Limb (tissue), 2 donors: ENCODE measurements at regions not wholly inside any gene's neighbourhood (a gene's known extent, or its start where the extent isn't known, plus 50 kb on each side); places are given as distances from the start of the nearest gene placed in this dataset.
"Not testable (repeated sequence)": the region's sequence is repeated elsewhere in the genome, so short reads cannot be mapped to it uniquely, and the experiment has no call there.

Source experiments
- DNase-seq, 2 donors: peaks; one replicate each; pipeline ENCODE4 v3.0.0-alpha.2; 2016; ENCODE audit errors: extremely low spot score in 2 of 2

DNA sequence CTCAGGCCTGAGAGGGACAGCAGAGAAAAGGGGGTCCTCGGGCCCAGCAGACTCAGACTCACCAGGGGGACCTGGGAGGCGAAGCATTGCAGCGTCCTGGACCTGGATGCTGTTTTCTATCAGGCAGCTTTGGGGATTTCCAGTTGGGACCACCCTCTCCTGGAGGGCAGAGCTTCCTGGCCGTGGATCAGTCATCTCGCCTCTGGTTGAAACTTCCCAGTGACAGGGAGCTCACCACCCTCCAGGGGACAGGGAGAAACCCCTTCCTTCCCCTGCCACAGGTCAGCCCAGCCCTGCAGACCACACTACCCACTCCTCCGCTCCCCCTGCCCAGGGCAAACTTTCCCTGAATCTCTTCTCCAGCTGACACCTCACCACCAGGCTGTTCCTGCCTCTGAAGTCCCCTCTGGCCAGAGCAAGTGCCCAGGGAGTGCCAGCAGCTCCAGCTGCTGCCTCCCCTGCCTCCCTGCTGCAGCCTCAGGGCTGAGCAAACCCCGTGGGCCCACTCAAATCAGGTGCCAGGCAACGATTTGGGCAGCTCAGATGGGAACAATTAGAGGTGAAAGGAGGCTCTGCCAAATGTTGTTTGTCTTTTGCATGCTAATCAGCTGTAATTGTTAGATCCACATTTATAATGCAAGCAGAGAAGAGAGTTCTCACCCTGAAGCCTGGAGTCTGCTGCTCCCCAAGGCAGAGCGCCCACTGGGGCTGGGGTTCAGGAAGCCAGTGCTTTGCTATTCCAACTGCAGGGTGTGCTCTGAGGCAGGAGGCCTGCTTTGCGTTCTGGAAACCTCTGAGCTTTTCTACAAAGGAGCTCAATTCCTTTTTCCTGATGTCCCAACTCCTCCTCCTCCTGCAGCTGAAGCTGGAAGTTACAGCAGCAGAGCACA is 322.5 kb upstream of the SFSWAP start:
- not testable (repeated sequence) for DNase-seq

- peak in 1 of 2 donors; percentile 11 for DNase-seq
Measured at GRCh38 chr12:131389054-131390013, 321.6 kb upstream of the SFSWAP start.

- peak in 1 of 2 donors; percentile 70 for DNase-seq
Measured at GRCh38 chr12:131390412-131391334, 320.2 kb upstream of the SFSWAP start.

DNA sequence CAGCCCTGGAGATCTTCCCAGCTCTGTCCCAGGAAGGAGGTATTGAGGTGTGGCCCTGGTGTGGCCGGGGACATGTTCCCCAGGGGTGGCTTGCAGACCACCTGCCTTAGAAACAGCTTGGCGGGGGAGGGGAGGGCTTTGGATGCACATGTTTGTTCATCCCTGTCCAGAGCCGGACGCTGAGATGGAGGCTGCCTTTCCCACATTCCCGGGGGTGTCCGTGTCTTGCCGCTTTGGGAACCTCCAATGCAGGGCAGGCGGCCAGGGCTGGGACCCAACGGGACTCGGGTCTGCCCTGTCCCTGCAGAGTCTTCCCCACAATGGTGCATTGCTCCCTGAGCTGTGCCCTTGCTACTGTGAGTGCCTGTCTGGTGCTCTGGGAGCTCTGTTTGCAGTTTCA is 319.5 kb upstream of the SFSWAP start:
- DNase-seq, result peak in 1 of 2 donors; percentile 36

DNA sequence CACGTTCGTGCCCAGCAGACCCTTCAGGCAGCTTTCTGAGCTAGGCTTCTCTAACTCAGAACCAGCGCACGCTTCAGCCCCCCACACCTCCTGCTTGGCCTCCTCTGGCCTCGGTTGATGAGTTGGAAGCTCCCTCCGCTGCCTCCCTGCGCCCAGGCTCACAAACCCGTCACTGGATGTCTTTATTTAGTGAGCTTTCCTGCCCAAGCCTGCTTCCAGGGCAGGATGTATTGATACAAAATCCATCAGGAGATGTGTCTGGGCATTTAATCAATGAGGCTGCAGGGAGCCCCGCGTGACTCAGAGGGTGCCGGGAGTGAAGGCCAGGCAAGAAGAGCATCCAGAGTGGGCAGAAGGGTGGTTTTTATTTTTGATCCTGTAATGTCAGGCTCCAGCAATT is 316.1 kb upstream of the SFSWAP start:
- not testable (repeated sequence) for DNase-seq

GRCh38 chr12:131395209-131395684 is 315.6 kb upstream of the SFSWAP start:
- not testable (repeated sequence) for DNase-seq

GRCh38 chr12:131395971-131396573 is 314.8 kb upstream of the SFSWAP start:
- no peak for DNase-seq

DNA sequence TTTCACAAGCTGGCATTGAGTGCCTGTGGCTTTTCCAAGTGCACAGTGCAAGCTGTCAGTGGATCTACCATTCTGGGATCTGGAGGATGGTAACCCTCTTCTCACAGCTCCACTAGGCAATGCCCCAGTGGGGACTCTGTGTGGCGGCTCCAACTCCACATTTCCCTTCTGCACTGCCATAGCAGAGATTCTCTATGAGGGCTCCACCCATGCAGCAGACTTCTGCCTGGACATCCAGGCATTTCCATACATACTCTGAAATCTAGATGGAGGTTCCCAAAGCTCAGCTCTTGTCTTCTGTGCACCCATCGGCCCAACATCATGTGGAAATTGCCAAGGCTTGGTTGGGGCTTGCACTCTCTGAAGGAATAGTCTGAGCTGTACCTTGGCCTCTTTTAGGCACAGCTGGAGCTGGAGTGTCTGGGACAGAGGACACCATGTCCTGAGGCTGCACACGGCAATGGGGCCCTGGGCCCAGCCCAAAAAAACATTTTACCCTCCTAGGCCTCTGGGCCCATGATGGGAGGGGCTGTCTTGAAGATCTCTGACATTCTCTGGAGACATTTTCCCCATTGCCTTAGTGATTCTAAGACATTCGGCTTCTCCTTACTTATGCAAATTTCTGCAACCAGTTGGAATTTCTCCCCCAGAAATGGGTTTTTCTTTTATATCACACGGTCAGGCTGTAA is 313.3 kb upstream of the SFSWAP start:
- DNase-seq, result no peak

DNA sequence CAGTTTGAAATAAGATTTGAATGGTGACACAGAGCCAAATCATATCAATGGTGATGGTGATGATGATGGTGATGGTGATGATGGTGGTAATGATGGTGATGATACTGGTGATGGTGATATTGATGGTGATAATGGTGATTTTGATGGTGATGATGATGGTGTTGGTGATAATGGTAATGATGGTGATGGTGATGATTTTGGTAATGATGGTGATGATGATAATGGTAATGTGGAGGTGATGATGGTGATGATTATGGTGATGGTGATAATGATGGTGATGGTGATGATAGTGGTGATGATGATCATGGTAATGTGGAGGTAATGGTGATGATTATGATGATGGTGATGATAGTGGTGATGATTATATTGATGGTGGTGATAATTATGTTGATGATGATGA is 311.9 kb upstream of the SFSWAP start:
- no peak for DNase-seq

DNA sequence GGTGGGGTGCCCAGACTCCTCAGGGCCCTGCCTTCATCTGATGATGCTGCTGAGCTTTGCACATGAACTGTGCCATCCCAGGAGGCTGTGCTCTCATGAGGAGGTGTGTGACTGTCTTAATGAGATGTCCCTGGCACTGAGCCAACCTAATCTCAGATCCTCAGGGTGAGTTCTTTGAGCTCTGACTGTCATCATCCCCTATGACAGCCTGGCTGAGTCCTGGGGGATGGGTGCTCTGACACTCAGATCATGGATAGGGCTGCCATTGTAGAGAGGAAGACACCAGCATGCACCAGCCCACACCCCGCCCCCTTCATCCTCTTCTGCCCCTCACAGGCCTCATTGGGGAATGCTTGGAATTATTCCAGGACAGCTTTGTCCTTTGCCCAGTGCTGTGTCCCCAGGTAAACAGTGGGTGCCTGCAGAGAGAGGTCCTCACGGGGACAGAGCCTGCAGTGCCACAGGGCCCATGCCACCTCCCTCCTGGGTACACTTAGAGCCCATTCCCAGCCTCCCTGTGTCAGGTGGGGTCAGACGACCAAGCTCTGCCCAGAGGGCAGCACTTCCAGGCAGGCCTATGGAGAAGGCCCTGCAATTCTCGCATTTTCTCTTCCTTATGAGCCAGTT is 310.1 kb upstream of the SFSWAP start:
- not testable (repeated sequence) for DNase-seq

DNA sequence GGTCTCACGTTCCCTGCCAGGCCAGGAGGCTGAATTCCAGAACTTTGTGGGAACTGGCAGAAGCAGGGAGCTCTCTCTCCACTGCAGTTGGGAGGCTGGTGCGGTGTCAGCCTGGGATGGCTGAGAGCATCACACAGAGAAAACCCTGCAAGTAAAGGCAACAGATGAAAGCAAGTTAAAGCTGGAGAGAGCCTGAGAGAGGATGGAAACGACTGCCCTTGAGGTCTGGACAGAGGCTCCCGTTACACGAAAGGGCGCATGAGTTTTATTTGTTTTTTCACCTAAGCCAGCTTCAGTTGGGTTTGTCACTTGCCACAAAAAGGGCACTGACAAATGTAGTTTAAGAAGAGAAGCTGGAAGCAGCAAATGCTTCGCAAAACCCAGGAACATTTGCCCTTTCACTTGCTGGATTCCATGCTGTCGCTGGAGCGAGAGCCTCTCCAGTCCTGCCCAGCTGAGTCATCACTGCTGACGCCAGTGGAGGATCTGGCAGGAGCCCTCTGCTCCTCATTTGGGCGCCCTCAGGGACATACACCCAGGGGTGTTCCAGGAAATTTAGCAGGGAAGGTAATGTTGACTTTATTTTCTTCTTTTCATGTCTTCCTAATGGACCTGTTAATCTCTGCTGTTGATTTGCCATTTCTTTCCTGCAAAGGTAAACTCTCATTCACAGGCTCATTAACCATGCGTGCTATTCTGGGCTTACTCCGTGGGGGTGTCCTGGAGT is 308.8 kb upstream of the SFSWAP start:
- DNase-seq, result not testable (repeated sequence)

DNA sequence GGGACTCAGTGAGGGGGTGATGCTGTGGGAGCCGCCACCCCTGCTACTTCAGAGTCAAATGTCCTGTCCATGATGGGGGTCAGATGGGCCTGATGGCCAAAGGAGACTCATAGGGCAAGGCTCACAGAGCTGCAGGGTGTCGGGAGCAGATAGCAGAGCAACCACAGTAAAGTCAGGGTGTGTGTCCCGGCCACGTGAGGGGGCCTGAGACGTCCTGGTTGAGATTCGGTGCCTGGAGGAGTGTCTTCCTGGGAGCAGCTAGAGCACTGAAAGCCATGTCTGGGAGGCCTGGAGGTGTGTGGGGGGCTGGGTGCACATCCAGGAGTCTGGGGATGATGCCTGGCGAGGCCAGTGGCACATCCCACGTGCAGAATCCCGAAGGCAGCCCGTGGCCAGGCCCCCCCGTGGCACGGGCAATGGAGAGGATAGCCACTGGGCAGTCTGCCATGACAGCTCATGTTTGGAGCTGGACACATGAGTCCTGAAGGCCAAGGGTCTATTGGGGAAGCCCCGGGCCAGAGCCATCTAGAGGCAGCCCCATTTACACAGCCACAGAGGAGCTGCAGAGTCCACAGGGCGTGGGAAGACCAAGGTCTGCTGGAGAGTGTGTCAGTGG is 308.0 kb upstream of the SFSWAP start:
- DNase-seq, result no peak

- no peak for DNase-seq
Measured at GRCh38 chr12:131403676-131404075, 307.2 kb upstream of the SFSWAP start.

DNA sequence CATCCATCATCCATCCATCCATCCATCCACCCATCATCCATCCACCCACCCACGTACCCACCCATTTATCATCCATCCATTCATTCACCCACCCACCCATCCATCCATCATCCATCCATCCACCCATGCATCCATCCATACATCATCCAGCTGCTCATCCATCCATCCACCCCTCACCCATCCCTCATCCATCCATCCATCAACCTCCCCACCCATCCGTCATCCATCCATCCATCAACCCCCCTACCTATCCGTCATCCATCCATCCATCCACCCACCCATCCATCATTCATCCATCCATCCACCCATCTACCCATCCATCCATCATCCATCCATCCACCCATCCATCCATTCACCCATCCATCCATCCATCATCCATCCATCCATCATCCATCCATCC is 306.2 kb upstream of the SFSWAP start:
- DNase-seq, result no peak

DNA sequence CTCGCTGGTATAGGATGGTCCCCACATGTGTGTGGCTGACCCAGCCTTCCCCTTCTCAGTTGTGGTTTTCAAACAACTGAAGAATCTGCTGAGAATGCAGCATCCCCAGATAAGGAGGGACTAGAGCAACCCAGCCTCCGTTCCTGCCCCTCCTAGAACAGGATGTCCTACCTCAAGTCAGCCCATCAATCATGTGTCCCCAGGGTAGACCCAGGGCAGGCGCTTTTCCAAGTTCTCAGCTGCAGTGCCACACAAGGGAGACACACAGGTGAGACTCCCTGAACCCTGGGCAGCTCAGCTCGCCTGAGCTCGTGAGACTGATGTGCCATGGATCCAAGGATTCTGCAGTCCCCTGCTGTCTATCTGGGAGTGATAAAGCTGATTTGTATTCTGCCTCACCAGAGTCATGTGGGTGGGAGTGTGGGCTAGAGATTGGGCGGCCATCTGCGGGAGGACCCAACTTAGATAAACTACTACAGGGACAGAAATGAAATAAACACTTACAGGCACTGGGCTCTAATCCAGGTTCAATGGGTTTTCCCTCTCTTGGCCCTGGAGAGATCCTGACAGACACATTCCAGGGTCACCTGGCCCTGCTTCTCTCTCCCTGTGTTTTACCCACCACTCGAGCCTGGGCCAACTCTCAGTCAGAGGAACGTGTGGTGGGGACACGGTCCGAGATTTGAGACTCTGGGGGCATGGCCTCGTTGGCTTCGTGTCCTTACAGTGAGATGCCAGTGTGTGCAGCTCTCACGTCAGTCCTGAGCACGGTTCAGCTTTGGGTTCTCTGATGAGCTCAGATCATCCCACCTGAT is 303.5 kb upstream of the SFSWAP start:
- DNase-seq, result no peak

GRCh38 chr12:131408036-131408365 is 302.9 kb upstream of the SFSWAP start:
- no peak for DNase-seq

DNA sequence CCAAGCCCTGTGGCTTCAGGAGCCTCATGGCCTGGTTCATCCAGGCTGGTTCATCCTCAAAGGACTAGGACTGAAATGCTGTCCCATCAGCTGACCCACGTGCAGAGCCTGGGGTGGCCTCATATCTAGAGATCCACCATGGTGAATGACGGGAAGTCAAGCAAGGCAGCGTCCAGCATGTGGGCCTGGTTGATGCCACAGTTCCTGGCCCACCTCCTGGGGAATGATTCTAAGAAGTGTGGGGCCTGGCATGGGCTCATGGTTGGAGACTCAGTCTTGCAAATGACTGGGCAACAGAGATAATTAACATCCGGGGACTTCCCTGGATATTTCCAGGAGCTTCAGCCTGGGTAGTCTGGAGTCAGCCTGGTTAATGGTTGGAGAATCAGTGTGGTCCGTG is 302.4 kb upstream of the SFSWAP start:
- DNase-seq, result no peak

DNA sequence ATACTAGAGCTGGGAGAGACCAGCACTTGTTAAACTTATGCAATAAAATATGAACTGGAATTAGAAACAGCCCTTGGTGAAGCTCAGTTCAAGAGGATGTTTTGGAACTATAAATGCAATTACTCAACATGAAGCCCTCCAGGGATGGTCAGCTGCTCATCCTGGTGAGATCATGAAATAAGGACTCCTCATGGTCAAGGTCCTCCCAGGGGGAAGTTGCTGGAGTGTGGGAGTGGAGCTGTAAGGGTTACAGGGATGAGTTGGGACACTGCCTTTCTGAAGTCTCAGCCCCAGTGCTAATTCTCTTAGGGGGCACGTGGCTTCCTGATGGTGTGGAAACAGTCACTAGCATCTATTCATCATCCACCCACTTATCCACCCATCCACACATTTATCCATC is 301.7 kb upstream of the SFSWAP start:
- DNase-seq, result no peak
